HPDE6-E6E7 (cell line): ENCODE measurements at regions not wholly inside any gene's neighbourhood (a gene's known extent, or its start where the extent isn't known, plus 50 kb on each side); places are given as distances from the start of the nearest gene placed in this dataset.
"Not testable (repeated sequence)": the region's sequence is repeated elsewhere in the genome, so short reads cannot be mapped to it uniquely, and the experiment has no call there.

Experiments used
- DNase-seq: peaks from one replicate; pipeline ENCODE4 v3.0.0; 2011; ENCODE audit warnings: missing footprints; ENCODE audit errors: extremely low spot score

- no peak for DNase-seq
These were observed 673.9 kb downstream of the TRIB2 start for GRCh38 chr2:13390676-13391075.

GRCh38 chr2:13401312-13401711 lies 684.6 kb downstream of the TRIB2 start:
- DNase-seq: no peak

GRCh38 chr2:13413989-13414388 lies 697.3 kb downstream of the TRIB2 start:
- DNase-seq: no peak

DNA sequence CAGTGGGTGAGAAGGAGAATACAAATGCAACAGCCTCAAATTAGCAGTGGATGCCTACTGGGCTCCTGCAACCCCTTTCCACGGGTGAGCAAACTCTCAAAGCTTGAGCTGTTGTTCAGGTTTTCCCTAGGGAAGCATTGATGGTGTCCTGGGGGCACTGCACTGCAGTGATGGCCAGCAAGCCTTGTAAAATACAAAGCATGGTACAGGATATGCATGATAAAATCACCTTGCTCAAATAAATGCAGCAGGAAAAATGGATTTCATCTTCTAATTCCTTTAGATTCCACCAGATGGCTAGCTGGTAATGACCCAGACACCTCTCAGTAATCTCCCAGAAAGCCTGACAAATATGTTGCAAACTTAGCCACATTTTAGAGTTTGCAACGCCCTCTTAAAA lies 698.2 kb downstream of the TRIB2 start:
- no peak for DNase-seq

DNA sequence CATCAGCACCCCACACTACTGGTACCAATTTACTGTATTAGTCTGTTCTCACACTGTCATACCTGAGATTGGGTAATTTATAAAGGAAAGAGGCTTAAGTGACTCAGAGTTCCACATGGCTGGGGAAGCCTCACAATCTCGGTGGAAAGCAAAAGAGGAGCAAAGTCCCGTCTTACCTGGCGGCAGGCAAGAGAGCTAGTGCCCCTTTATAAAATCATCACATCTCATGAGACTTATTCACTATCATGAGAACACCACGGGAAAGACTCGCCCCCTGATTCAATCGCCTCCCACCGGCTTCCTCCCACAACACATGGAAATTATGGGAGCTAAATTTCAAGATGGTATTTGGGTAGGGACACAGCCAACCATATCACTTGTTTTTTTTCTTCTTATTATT lies 717.2 kb downstream of the TRIB2 start:
- no peak for DNase-seq

- not testable (repeated sequence) for DNase-seq
These were observed 727.0 kb downstream of the TRIB2 start for GRCh38 chr2:13443554-13444261.

- no peak for DNase-seq
These were observed 745.7 kb downstream of the TRIB2 start for GRCh38 chr2:13462464-13462863.

DNA sequence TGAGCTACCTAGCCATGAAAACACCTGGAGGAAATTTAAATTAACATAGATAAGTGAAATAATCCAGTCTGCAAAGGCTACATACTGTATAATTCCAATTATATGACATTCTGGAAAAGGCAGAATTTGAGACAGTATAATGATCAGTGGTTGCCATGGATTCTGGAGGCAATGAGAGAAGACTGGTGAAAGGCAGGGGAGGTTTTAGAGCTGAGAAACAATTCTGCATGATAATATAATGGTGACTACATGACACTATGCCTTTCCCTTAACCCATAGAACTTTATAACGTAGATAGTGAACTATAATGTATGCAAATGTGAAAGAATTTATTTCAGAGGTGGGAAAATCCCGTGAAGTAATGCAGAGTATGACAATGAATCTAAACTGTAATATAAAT lies 749.3 kb downstream of the TRIB2 start:
- DNase-seq: no peak

GRCh38 chr2:13474538-13474937 lies 757.8 kb downstream of the TRIB2 start:
- no peak for DNase-seq

- DNase-seq: no peak
These were observed 763.3 kb downstream of the TRIB2 start for GRCh38 chr2:13480057-13480456.

DNA sequence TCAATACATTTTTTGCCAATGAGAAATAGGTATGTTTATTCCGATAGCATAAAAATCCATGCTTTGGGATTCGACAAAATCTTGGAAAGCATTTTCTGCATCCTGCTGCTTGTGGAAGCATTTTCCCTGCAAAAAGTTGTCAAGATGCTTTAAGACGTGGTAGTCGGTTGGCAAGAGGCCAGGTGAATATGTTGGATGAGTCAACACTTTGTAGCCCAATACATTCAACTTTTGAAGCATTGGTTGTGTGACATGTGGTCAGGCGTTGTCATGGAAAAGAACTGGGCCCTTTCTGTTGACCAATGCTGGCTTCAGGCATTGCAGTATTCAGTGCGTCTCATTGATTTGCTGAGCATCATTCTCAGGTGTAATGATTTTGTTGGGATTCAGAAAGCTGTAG lies 764.5 kb downstream of the TRIB2 start:
- no peak for DNase-seq

GRCh38 chr2:13485256-13485655 lies 768.5 kb downstream of the TRIB2 start:
- DNase-seq: no peak

- no peak for DNase-seq
These were observed 772.2 kb downstream of the TRIB2 start for GRCh38 chr2:13488965-13489364.

DNA sequence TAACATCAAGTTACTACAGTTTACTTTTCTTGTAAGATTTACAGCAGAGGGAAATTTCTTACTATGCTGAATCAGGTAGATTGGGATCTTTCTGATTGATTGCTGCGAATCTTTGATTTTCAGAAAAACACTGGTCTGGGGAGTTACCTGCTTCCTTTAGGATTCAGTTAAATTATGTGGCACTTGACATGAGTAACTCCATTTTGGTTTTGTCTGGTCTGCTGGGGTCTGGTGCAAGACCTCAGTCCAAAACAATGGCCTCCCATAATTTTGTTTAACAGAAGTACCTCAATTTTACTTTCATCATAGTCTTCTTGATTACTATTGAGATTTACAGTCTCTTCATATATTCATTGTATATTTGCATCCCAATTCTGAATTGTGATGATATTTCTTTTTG lies 775.5 kb downstream of the TRIB2 start:
- DNase-seq: no peak

DNA sequence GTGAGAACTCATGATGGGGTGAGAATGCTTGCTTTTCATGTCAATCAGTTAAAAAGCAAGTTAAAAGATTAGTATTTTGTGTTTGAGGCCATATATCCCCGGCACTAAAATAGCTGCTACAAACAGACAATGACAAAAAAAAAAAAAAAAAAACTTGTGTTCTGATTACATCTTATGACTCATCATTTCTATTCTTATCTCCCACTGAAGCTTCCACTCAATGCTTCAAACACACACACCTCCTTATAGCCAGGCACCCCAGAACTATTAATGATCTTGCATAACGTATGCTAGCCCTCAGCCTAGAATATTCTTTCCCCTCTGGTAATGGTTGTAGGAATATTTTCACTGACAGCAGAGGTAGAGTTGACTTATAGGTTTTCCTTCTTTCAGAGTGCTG lies 778.3 kb downstream of the TRIB2 start:
- no peak for DNase-seq

- DNase-seq: no peak
These were observed 788.1 kb downstream of the TRIB2 start for GRCh38 chr2:13504808-13505207.

- no peak for DNase-seq
These were observed 791.9 kb downstream of the TRIB2 start for GRCh38 chr2:13508671-13509070.

DNA sequence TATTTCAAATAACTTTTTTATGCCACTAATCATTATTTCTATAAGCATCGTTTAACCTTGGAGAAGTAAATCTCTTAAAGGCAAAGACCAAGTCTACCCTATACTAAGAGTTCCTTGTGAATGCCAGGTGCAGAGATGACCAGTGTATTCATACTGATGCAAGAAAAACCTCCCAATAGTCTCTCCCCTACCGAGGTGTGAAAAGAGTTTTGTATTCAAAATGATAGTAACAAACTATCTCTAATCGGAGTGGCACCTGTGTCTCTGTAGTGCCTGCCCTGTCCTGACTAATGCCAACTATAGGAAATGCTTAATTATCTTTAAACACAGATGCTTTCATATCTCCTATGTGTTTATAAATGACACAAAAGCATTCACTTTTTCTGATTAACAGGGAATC lies 798.5 kb downstream of the TRIB2 start:
- DNase-seq: no peak

- no peak for DNase-seq
These were observed 805.4 kb downstream of the TRIB2 start for GRCh38 chr2:13522096-13522495.

DNA sequence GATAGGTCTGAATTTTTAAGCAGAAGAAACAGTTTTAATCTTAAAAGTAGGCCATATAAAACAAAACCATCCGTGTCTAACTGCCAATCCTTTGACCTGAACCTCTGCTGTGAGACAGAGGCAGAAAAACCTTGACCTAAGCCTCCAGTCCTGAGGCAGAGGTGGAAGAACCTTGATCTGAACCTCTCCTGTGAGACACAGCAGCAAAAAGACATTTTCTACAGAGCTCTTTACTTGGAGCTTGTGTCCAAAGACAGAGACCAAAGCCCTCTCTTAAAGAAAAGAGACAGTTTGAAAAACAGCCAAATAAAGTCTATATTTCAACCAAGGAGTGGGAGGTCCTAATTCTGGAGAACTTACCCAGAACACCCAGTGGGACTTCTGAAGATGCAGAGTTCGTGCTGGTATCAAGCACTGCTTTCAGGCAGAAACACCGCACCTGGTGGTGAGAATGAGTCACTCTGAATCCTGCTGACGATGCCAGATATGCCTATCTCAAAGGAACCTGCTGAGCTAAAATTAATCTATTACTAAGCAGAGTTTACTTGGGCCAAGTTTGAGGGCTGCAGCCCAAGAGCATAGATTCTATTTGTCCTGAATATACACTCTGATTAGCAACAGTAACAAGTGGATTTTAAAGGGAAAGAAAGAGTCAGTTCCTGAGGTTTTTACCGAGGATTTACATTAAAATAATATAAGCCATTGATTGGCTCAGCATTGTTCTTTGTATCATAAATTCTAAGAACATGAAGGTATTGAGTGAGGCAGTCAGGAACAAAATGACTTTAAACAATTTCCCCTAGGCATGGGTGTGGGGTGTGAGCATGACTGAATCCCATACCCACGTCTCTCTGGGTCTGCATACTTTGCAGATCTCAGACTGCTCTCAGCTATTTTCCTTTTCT lies 806.4 kb downstream of the TRIB2 start:
- DNase-seq: peak; percentile 72

GRCh38 chr2:13524492-13524891 lies 807.8 kb downstream of the TRIB2 start:
- no peak for DNase-seq

DNA sequence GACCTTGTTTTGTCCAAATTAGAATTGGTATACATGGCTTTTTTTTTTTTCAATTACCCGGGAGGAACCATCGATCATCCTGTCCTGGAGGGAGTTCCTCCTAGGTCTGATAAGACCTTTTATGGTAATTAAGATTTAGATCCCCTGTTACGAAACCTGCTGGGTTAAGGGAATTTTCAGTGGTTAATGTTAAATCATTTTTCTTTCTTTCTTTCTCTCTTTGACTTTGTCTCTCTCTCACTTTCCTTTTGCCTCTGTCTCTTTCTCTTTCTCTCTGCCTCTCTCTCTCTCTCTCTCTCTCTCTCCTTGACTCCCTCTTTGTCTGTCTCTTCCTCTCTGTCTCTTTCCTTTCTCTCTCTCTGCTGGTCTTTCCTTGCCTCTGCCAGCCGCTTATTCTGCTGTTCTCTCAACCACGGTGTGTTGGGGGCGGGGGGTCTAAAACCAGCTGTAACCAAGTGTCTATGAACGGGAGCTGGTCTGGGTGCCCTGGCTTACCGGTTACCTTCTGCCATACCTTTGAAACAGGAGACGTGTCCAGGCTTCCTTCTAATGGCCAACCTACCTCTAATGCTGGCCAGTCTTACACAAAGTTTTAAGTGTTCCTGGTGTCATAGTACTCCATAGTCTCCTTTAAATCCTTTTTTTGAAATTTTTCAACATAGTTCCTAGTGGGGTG lies 815.1 kb downstream of the TRIB2 start:
- not testable (repeated sequence) for DNase-seq
